Amygdala (tissue), 56 donors: ENCODE measurements at regions not wholly inside any gene's neighbourhood (a gene's known extent, or its start where the extent isn't known, plus 50 kb on each side); places are given as distances from the start of the nearest gene placed in this dataset.

ENCODE experiments used
- DNase-seq, 56 donors: peaks; one replicate each; lab custom pipeline; 2025; lab: John Stamatoyannopoulos, UW

GRCh38 chr6:56865081-56865875, 89.6 kb upstream of the BEND6 start:
- no peak for DNase-seq

GRCh38 chr6:56864171-56864616, 90.7 kb upstream of the BEND6 start:
- no peak for DNase-seq

- DNase-seq = no peak
These were observed 91.5 kb upstream of the BEND6 start for GRCh38 chr6:56863366-56863765.

- DNase-seq = no peak
These were observed 92.3 kb upstream of the BEND6 start for GRCh38 chr6:56862415-56863175.

GRCh38 chr6:56860475-56860874, 94.4 kb upstream of the BEND6 start:
- DNase-seq = no peak

- peak in 2 of 56 donors; percentile 5 to 41 for DNase-seq
These were observed 98.8 kb upstream of the BEND6 start for GRCh38 chr6:56856036-56856580.

- no peak for DNase-seq
These were observed 100.8 kb upstream of the BEND6 start for GRCh38 chr6:56854086-56854485.

GRCh38 chr6:56853541-56853940, 101.4 kb upstream of the BEND6 start:
- DNase-seq = no peak

- peak in 6 of 56 donors; percentile 1 to 21 (median 14) for DNase-seq
These were observed 102.5 kb upstream of the BEND6 start for GRCh38 chr6:56852260-56853010.

GRCh38 chr6:56851541-56852259, 103.2 kb upstream of the BEND6 start:
- peak in 45 of 56 donors; percentile 4 to 88 (median 47) for DNase-seq

GRCh38 chr6:56851074-56851473, 103.8 kb upstream of the BEND6 start:
- DNase-seq = peak in 16 of 56 donors; percentile 20 to 71 (median 46)

- DNase-seq = peak in 18 of 56 donors; percentile 4 to 65 (median 19)
These were observed 104.3 kb upstream of the BEND6 start for GRCh38 chr6:56850626-56851025.

GRCh38 chr6:56849896-56850295, 105.0 kb upstream of the BEND6 start:
- DNase-seq = peak in 39 of 56 donors; percentile 10 to 60 (median 27)

GRCh38 chr6:56848105-56848504, 106.8 kb upstream of the BEND6 start:
- DNase-seq = no peak

- no peak for DNase-seq
These were observed 109.9 kb upstream of the BEND6 start for GRCh38 chr6:56845032-56845431.

- DNase-seq = peak in 55 of 56 donors; percentile 26 to 91 (median 75)
These were observed 111.2 kb upstream of the BEND6 start for GRCh38 chr6:56843476-56844349.

GRCh38 chr6:56842686-56843475, 112.0 kb upstream of the BEND6 start:
- DNase-seq = peak in 29 of 56 donors; percentile 26 to 75 (median 53)

- no peak for DNase-seq
These were observed 113.2 kb upstream of the BEND6 start for GRCh38 chr6:56841751-56842150.
